NB4 (cell line): ENCODE measurements at regions not wholly inside any gene's neighbourhood (a gene's known extent, or its start where the extent isn't known, plus 50 kb on each side); places are given as distances from the start of the nearest gene placed in this dataset.

Experiments used
- CTCF ChIP-seq: IDR thresholded peaks from one replicate; pipeline ENCODE4 v1.5.1; 2012; ENCODE audit warnings: low read depth, low read length
- POLR2A ChIP-seq: IDR thresholded peaks from 2 replicates; pipeline ENCODE4 v1.6.1; 2011; ENCODE audit warnings: mild to moderate bottlenecking; ENCODE audit not compliant: insufficient read length; ENCODE audit errors: extremely low read depth

DNA sequence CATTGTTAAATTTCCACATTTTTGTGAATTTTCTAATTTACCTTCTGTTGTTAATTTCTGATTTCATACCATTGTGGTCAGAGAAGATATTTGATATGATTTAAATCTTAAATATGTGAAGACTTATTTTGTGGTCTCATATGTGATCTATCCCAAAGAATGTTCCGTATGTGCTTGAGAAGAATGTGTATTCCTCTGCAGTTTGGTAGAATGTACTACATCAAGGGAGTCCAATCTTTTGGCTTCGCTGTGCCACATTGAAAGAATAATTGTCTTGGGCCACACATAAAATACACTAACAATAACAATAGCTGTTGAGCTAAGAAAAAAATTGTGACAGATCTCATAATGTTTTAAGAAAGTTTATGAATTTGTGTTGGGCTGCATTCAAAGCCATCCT is 140.7 kb upstream of the PRNP start:
- TF ChIP-seq POLR2A (no peak), CTCF (no peak)
